Mucosa of descending colon (tissue), 3 donors: ENCODE measurements at regions not wholly inside any gene's neighbourhood (a gene's known extent, or its start where the extent isn't known, plus 50 kb on each side); places are given as distances from the start of the nearest gene placed in this dataset.

Experiments used
- ATAC-seq: fragments of 200-7000 bp; cut with Tn5 transposase; one replicate; pipeline ENCODE4 v1.9.1; 2020; ENCODE audit warnings: mild to moderate bottlenecking, moderate library complexity
- DNase-seq, 3 donors: peaks; one replicate each; pipeline ENCODE4 v3.0.0-alpha.2; 2020
- H3K36me3 ChIP-seq: fragments of 200-600 bp; one replicate; pipeline ENCODE4 v1.8.0; 2021; ENCODE audit warnings: low read depth, mild to moderate bottlenecking
- H3K4me1 ChIP-seq: fragments of 200-600 bp; one replicate; pipeline ENCODE4 v1.8.0; 2021; ENCODE audit warnings: low read depth, mild to moderate bottlenecking
- H3K4me3 ChIP-seq: fragments of 200-600 bp; one replicate; pipeline ENCODE4 v1.8.0; 2021; ENCODE audit warnings: mild to moderate bottlenecking
- H3K9me3 ChIP-seq: fragments of 200-600 bp; one replicate; pipeline ENCODE4 v1.8.0; 2021; ENCODE audit warnings: mild to moderate bottlenecking
- intact Hi-C, 2 donors: fragments of 100-400 bp; cut with DNase I in 1 of 2; cut with micrococcal nuclease in 1 of 2; formaldehyde crosslinking; loops; one replicate each; pipeline versions ENCODE4 v1.11.0 to v1.11.1; 2022; cut with DNase I, micrococcal nuclease
- TF ChIP-seq, protein P1 (sequence below): fragments of 200-600 bp; IDR thresholded peaks from one replicate; pipeline ENCODE4 v1.8.0; 2022; ENCODE audit warnings: antibody characterized with exemption, mild to moderate bottlenecking
- donor health status: DM: no; HTN: no; CAD: no; lungs with moderate emphysema.
- donor health status: DM: no; HTN: no; CAD: no.
- donor health status: DM: no; HTN: yes; CAD: no.

GRCh38 chr17:6355196-6355595 lies 79.7 kb downstream of the AIPL1 start:
- ATAC-seq (no peak), DNase-seq (no peak)
- H3K4me1 ChIP-seq: no peaks in the 10 kb centered on the region
- H3K9me3 ChIP-seq: no peaks in the 10 kb centered on the region
- no peak overlapping the region for H3K4me3 ChIP-seq
- no peaks in the 10 kb centered on the region for H3K36me3 ChIP-seq
- TF ChIP-seq, protein P1, sequence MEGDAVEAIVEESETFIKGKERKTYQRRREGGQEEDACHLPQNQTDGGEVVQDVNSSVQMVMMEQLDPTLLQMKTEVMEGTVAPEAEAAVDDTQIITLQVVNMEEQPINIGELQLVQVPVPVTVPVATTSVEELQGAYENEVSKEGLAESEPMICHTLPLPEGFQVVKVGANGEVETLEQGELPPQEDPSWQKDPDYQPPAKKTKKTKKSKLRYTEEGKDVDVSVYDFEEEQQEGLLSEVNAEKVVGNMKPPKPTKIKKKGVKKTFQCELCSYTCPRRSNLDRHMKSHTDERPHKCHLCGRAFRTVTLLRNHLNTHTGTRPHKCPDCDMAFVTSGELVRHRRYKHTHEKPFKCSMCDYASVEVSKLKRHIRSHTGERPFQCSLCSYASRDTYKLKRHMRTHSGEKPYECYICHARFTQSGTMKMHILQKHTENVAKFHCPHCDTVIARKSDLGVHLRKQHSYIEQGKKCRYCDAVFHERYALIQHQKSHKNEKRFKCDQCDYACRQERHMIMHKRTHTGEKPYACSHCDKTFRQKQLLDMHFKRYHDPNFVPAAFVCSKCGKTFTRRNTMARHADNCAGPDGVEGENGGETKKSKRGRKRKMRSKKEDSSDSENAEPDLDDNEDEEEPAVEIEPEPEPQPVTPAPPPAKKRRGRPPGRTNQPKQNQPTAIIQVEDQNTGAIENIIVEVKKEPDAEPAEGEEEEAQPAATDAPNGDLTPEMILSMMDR: no peak
- intact Hi-C loops: no loop called here

DNA sequence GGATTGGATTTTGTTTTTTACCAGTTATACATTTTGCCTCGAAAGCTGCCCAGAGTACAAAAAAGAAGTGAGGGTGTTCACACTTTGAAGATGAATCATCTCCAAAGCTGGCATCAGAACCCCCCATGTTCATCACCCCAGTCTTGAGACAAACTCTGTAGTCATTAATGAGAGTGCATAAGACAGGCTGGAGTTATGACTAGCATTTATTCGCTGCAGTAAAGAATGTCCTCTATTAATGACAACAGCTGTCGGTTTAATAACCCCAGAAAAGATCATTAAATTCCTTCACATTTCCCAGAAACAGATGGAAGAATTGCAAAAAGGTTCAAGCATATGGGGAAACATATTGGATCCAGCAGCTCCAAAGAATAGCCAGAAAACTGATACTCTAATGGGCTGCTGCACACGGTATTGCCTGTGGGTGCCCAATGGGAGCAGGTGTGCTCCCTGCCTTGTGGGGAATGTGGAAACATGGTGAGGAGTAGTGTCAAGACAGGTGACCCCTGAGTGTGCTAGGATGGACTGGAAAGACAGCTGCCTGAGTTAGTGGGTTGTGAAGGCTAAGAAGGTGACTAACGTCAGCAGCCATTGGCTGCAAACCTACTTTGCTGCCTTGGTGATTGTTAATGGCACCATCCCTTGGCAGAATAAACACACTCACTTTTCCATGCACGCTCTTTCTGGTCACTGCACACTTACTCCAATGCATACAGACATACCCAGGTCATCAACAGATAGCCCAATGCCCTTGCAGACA lies 81.9 kb downstream of the AIPL1 start:
- intact Hi-C loops: no loop called here
- no peak for DNase-seq

GRCh38 chr17:6352016-6352415 lies 82.9 kb downstream of the AIPL1 start:
- Histone ChIP-seq H3K9me3 (no peaks in the 10 kb centered on the region), H3K4me3 (no peak overlapping the region), H3K4me1 (no peaks in the 10 kb centered on the region), H3K36me3 (no peaks in the 10 kb centered on the region)
- intact Hi-C loops: no loop called here
- ATAC-seq: no peak
- no peak for DNase-seq
- TF ChIP-seq, protein P1: no peak

More for the DNA sequence above, 81.9 kb downstream of the AIPL1 start:
- Histone ChIP-seq H3K4me3 (no peak overlapping the region), H3K4me1 (no peaks in the 10 kb centered on the region), H3K9me3 (no peaks in the 10 kb centered on the region), H3K36me3 (no peaks in the 10 kb centered on the region)
- TF ChIP-seq, protein P1: no peak
- ATAC-seq: no peak

DNA sequence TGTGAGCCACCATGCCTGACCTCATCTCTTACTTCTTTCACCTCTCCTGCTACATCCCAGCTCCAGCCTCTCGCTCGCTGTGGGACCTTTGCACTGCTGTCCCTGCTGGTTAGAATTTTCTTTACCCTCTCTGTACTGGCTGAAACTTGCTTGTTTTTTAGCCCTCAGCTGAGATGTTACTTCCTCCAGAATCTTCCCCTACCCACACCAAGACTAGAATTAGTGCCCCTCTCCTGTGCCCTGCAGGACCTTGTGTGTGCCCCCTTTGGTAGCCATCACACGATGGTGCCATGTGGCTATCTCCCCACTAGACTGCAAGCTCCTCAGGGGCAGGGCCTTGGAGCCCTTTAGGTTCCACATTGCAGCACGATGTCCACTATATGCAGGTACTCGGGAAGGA lies 84.1 kb downstream of the AIPL1 start:
- Histone ChIP-seq H3K9me3 (no peaks in the 10 kb centered on the region), H3K4me3 (no peak overlapping the region), H3K36me3 (no peaks in the 10 kb centered on the region), H3K4me1 (no peaks in the 10 kb centered on the region)
- ATAC-seq: no peak
- DNase-seq: no peak
- intact Hi-C loops: no loop called here
- TF ChIP-seq, protein P1: no peak

DNA sequence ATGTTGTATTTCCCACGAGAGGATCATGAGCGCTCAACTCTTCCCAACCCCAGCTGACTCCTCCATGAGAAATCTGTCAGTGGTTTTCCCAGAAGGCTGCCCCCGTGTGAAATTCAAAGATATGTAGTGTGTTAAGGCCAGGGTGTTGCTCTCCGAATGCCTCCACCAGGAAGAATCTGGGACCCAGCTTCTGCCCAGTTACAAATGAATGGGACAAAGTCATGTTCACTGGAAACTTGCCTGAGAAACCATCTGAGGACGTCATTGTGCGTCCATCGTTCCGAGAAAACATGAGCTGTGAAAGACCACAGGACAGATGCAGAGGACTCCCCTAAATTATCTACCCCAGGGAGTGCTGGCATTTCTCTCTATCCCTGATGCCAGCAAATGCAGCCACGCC lies 86.0 kb downstream of the AIPL1 start:
- Histone ChIP-seq H3K4me1 (no peaks in the 10 kb centered on the region), H3K9me3 (no peaks in the 10 kb centered on the region), H3K36me3 (no peaks in the 10 kb centered on the region), H3K4me3 (no peak overlapping the region)
- TF ChIP-seq, protein P1: no peak
- no peak for DNase-seq
- ATAC-seq: no peak
- intact Hi-C loops: no loop called here
